Panc1 (cell line): ENCODE measurements at regions not wholly inside any gene's neighbourhood (a gene's known extent, or its start where the extent isn't known, plus 50 kb on each side); places are given as distances from the start of the nearest gene placed in this dataset.

ENCODE experiments used
- ATAC-seq: fragments of 200-7000 bp; cut with Tn5 transposase; 2 replicates; pipeline ENCODE4 v1.9.1; 2020; ENCODE audit warnings: mild to moderate bottlenecking, moderate library complexity
- BruUV-seq: library from RNA; stranded (reverse); fragments of 400-500 nt; replicated peaks from 2 replicates; lab custom pipeline; 2021; lab: Mats Ljungman, UMichigan
- CTCF ChIA-PET: fragments of 300-600 bp; sonication (Branson Sonifier 250); formaldehyde crosslinking; loops from one replicate; lab custom pipeline; 2022; ENCODE audit warnings: antibody characterized with exemption; lab: Charles Lee
- POLR2A ChIA-PET: fragments of 300-600 bp; sonication (Branson Sonifier 250); formaldehyde crosslinking; loops from one replicate; lab custom pipeline; 2022; ENCODE audit warnings: antibody characterized with exemption; lab: Charles Lee
- DNase-seq: peaks from one replicate; pipeline ENCODE4 v3.0.0-alpha.2; 2010; ENCODE audit warnings: low read depth, low spot score
- H3K27ac ChIP-seq: 2 replicates; pipeline ENCODE4 v1.5.1; 2011; ENCODE audit warnings: mild to moderate bottlenecking, low read length, inconsistent platforms
- H3K27me3 ChIP-seq: fragments of 200-500 bp; sonication (Bioruptor generic); 2 replicates; pipeline ENCODE4 v1.6.0; 2014; ENCODE audit warnings: low read length, inconsistent platforms; ENCODE audit not compliant: control insufficient read depth, insufficient read depth
- H3K36me3 ChIP-seq: fragments of 200-500 bp; sonication (Bioruptor generic); 2 replicates; pipeline ENCODE4 v1.5.1; 2014; ENCODE audit warnings: inconsistent platforms, mild to moderate bottlenecking, low read length, moderate library complexity; ENCODE audit not compliant: control insufficient read depth, insufficient read depth
- H3K4me1 ChIP-seq: 2 replicates; pipeline ENCODE4 v1.5.1; 2011; ENCODE audit warnings: inconsistent platforms, mild to moderate bottlenecking, low read length, moderate library complexity; ENCODE audit not compliant: control insufficient read depth, insufficient read depth
- H3K4me3 ChIP-seq, 2 experiments: 2 replicates each; pipeline ENCODE4 v1.5.1; 2011 to 2012; ENCODE audit warnings: low read depth in 2 of 2, low read length in 2 of 2, mild to moderate bottlenecking in 2 of 2, inconsistent platforms in 1 of 2, moderate library complexity in 1 of 2
- H3K9me3 ChIP-seq: fragments of 200-500 bp; sonication (Bioruptor generic); 2 replicates; pipeline ENCODE4 v1.5.1; 2014; ENCODE audit warnings: low read depth, mild to moderate bottlenecking, inconsistent platforms, low read length, moderate library complexity; ENCODE audit not compliant: control insufficient read depth, insufficient read depth
- CTCF ChIP-seq: fragments of 450-650 bp; IDR thresholded peaks from 2 replicates; pipeline ENCODE4 v1.5.1; 2017; ENCODE audit warnings: mild to moderate bottlenecking
- POLR2AphosphoS5 ChIP-seq: IDR thresholded peaks from 2 replicates; pipeline ENCODE4 v1.6.1; 2012; ENCODE audit warnings: mild to moderate bottlenecking, low read depth, low read length, moderate library complexity
- REST ChIP-seq, 2 experiments: IDR thresholded peaks; 2 replicates each; pipeline ENCODE4 v1.6.1; 2011 to 2012; ENCODE audit warnings: low read depth in 2 of 2, control low read depth in 1 of 2, low read length in 1 of 2, mild to moderate bottlenecking in 1 of 2, moderate library complexity in 1 of 2; ENCODE audit not compliant: insufficient read depth in 1 of 2
- SIN3A ChIP-seq: IDR thresholded peaks from 2 replicates; pipeline ENCODE4 v1.6.1; 2012; ENCODE audit warnings: low read depth, mild to moderate bottlenecking, low read length, moderate library complexity, borderline replicate concordance; ENCODE audit not compliant: insufficient read depth
- TCF7L2 ChIP-seq: IDR thresholded peaks from 2 replicates; pipeline ENCODE4 v1.6.1; 2011; ENCODE audit warnings: mild to moderate bottlenecking, low read depth, low read length, inconsistent platforms
- in situ Hi-C: cut with HindIII; loops from 2 replicates; pipeline ENCODE4 v1.10.0; 2016; ENCODE audit warnings: low sequenced_read_pairs, low pct_unique_long_range_greater_than_20kb
- intact Hi-C: fragments of 100-400 bp; cut with micrococcal nuclease; formaldehyde crosslinking; loops from one replicate; pipeline ENCODE4 v1.10.0; 2022; ENCODE audit not compliant: unreplicated experiment

- Histone ChIP-seq H3K4me3 (no peak overlapping the region), H3K27ac (no peak overlapping the region), H3K9me3 (no peaks in the 10 kb centered on the region), H3K36me3 (no peaks in the 10 kb centered on the region), H3K4me1 (no peaks in the 10 kb centered on the region), H3K27me3 (no peaks in the 10 kb centered on the region)
- no TSS peak for BruUV-seq
- intact Hi-C loops: no loop called here
- in situ Hi-C loops: no loop called here
- ATAC-seq (no peak), DNase-seq (no peak)
- TF ChIP-seq REST (IDR thresholded peaks at IDR 0.05; ENCODE audit: insufficient read depth in 1 of 2, low read depth in 2 of 2, low read length in 1 of 2) (no peak), SIN3A (no peak), TCF7L2 (no peak), CTCF (no peak), POLR2AphosphoS5 (no peak)
- POLR2A ChIA-PET: no interaction called here
- CTCF ChIA-PET: interaction anchor here (0.6 kb wide), 1 partner anchor 8 kb away, joined by 3 read pairs; no protein-coding TSS in a partner anchor
Observed at GRCh38 chr2:221851531-221852045, 279.5 kb upstream of the EPHA4 start.

GRCh38 chr2:221850076-221850475 lies 278.0 kb upstream of the EPHA4 start:
- Histone ChIP-seq H3K9me3 (no peaks in the 10 kb centered on the region), H3K27ac (no peak overlapping the region), H3K4me1 (no peaks in the 10 kb centered on the region), H3K27me3 (no peaks in the 10 kb centered on the region), H3K4me3 (no peak overlapping the region), H3K36me3 (no peaks in the 10 kb centered on the region)
- intact Hi-C loops (no loop called here), in situ Hi-C loops (no loop called here)
- no peak for DNase-seq
- TF ChIP-seq SIN3A (no peak), CTCF (no peak), REST (IDR thresholded peaks at IDR 0.05; ENCODE audit: insufficient read depth in 1 of 2, low read depth in 2 of 2, low read length in 1 of 2) (no peak), TCF7L2 (no peak), POLR2AphosphoS5 (no peak)
- no TSS peak for BruUV-seq
- ChIA-PET POLR2A (no interaction called here), CTCF (no interaction called here)
- no peak for ATAC-seq
